ENCODE measurements at regions not wholly inside any gene's neighbourhood (a gene's known extent, or its start where the extent isn't known, plus 50 kb on each side); places are given as distances from the start of the nearest gene placed in this dataset.
A peak's percentile ranks its signal among the peaks of the same experiment; 100 is the strongest.

DNA sequence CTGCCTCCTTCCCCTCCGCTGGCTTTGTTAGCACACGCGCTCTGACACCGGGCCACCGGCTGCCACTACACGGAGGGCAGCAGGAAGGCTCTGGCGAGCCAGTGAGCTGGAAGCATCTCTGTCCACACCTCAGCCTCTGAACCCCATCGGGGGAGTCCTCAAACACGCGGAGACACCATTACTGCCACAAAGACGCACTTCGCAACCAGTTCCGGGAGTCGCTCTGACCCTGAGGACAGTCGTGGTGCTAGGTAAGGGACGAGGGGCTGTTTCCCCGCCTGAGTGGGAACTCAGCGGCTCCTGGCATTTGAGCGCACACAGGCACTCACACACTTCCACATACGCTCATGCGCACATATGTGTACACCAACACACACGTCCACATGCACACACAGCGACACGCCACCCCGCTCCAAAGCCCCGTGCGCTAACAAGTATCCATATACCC is 160.0 kb downstream of the C9orf152 start:
- intact Hi-C loops (cut with DNase I; ENCODE audit: low total_unique reads): no loop called here
- no peak for DNase-seq (ENCODE audit: low spot score in 2 of 2)

DNA sequence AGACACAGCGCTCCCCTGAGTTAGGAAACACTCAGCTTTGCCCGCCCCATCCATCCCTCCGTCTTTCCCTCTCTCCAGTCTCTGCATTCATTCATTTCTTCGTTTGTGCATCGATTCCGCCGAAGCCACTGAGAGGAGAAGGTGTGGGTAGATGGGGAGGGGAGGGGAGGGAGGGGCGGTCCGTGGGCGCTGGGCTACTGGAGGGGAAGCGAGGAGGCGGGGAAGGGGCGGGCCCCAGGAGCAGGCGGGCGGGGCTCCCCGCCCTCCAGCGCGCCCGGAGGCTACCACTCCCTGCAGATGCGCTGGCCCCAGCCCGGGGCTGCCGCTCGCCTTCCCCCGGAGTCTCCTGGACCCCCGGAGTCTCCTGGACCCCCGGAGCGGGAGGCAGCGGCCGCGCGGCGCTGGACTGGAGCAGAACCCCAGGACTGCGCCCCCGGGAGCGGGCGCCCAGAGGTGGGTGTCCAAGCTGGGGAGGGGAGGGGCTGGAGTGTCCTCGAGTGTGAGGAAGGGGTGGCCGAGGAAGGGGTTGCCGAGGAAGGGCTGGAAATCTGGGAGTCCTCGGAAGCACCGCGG is 159.5 kb downstream of the C9orf152 start:
- H3K4me1 ChIP-seq: no peaks in the 10 kb centered on the region
- H3K4me3 ChIP-seq: peak overlapping the region; percentile 67 to 83 (median 71)
- no peaks in the 10 kb centered on the region for H3K9me3 ChIP-seq
- H3K27ac ChIP-seq: peak overlapping the region; percentile 71 to 87
- no peaks in the 10 kb centered on the region for H3K36me3 ChIP-seq
- peak in 1 of 2 donors; percentile 26 for DNase-seq (ENCODE audit: low spot score in 2 of 2)
- intact Hi-C loops (cut with DNase I; ENCODE audit: low total_unique reads): no loop called here
- TF ChIP-seq, protein P1, sequence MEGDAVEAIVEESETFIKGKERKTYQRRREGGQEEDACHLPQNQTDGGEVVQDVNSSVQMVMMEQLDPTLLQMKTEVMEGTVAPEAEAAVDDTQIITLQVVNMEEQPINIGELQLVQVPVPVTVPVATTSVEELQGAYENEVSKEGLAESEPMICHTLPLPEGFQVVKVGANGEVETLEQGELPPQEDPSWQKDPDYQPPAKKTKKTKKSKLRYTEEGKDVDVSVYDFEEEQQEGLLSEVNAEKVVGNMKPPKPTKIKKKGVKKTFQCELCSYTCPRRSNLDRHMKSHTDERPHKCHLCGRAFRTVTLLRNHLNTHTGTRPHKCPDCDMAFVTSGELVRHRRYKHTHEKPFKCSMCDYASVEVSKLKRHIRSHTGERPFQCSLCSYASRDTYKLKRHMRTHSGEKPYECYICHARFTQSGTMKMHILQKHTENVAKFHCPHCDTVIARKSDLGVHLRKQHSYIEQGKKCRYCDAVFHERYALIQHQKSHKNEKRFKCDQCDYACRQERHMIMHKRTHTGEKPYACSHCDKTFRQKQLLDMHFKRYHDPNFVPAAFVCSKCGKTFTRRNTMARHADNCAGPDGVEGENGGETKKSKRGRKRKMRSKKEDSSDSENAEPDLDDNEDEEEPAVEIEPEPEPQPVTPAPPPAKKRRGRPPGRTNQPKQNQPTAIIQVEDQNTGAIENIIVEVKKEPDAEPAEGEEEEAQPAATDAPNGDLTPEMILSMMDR (IDR thresholded peaks at IDR 0.05): no peak
- no peak for TF ChIP-seq POLR2A (IDR thresholded peaks at IDR 0.05)
- TF ChIP-seq POLR2AphosphoS5 (IDR thresholded peaks at IDR 0.05): no peak
- H3K27me3 ChIP-seq: no peaks in the 10 kb centered on the region

More for the DNA sequence above, 160.0 kb downstream of the C9orf152 start:
- TF ChIP-seq, protein P1 (IDR thresholded peaks at IDR 0.05): no peak
- TF ChIP-seq POLR2A (IDR thresholded peaks at IDR 0.05) (no peak), POLR2AphosphoS5 (IDR thresholded peaks at IDR 0.05) (no peak)
- no peaks in the 10 kb centered on the region for H3K9me3 ChIP-seq
- no peaks in the 10 kb centered on the region for H3K4me1 ChIP-seq
- H3K27ac ChIP-seq: peak overlapping the region in 1 of 2 donors; percentile 87
- no peaks in the 10 kb centered on the region for H3K27me3 ChIP-seq
- H3K4me3 ChIP-seq: peak overlapping the region; percentile 67 to 83 (median 71)
- H3K36me3 ChIP-seq: no peaks in the 10 kb centered on the region

DNA sequence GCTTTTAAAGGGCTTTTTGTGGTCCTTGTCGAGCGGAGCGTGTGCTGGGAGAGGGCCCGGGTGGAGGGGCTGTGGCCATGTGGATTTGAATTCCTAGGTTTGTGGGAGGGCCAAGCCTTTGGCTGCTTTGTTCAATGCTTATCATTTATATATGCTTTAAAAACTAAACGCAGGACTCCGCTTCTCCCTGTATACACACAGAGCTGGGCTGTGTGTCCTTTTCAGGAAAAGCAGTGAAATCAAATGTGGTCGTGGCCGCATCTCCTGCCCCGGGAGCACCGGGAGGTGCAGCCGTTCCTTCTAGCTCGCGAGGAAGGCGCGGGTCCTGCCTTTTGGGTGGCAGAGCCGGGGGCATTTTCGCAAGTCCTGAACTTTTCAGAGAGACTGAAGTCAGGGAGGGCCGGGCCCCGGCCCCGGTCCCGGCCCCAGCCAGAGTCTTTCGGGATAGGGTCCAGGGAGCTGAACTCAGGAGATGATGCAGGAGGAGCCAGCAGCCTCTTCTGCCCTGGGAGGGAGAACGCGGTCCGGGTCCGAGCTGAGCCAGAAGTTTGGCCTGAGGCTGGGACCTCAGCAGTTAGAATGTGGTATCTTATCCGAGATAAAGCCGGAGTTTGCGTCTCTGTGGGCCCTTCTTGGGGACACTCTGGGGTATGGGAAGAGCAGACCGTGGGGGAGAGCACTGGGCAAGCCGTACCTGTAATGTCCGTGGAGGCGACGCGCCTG is 158.8 kb downstream of the C9orf152 start:
- TF ChIP-seq POLR2AphosphoS5 (IDR thresholded peaks at IDR 0.05) (no peak), POLR2A (IDR thresholded peaks at IDR 0.05) (no peak)
- TF ChIP-seq, protein P1 (IDR thresholded peaks at IDR 0.05): no peak
- no peaks in the 10 kb centered on the region for H3K9me3 ChIP-seq
- no peaks in the 10 kb centered on the region for H3K27me3 ChIP-seq
- DNase-seq (ENCODE audit: low spot score in 2 of 2): no peak
- H3K36me3 ChIP-seq: no peaks in the 10 kb centered on the region
- H3K27ac ChIP-seq: peak overlapping the region; percentile 71 to 87
- no peaks in the 10 kb centered on the region for H3K4me1 ChIP-seq
- H3K4me3 ChIP-seq: peak overlapping the region; percentile 67 to 83 (median 71)
- intact Hi-C loops (cut with DNase I; ENCODE audit: low total_unique reads): no loop called here

DNA sequence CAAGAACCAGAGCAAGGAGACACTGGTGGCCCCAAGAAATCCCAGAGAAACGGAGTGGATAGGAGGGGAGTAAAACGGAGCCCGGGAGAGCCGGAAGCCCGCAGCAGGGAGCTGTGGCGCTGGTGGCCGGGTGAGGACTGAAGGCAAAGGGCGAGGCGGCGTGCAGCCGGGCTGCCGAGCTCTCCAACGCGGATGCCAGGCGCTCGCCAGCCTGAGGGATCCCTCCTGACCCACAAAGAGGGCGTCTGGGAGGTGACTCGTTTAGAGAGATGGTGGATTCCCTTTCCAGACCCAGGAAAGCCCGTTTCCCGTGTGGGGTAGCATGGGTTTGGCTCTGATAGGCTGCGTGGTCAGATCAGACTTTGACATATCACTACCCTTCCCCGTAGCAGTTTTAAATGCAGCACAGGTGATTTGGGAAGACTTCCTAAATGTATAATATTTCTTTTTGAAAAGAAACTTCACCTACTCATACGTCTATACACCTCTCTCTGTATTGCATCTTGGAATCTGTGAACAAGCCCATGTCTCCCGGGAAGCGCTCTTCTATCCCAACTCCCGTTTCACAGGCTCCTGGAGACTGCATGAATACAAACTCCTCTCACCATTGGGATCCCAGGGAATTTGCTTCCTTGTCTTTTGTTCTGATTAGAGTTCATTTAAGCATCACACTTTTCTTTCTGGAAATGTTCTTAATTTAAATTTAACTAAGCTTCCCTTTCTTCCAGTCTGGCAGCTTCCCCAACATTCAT is 158.1 kb downstream of the C9orf152 start:
- Histone ChIP-seq H3K9me3 (no peaks in the 10 kb centered on the region), H3K27me3 (no peaks in the 10 kb centered on the region), H3K4me3 (peak overlapping the region; percentile 67 to 83 (median 71)), H3K27ac (peak overlapping the region; percentile 71 to 87), H3K36me3 (no peaks in the 10 kb centered on the region), H3K4me1 (no peaks in the 10 kb centered on the region)
- intact Hi-C loops (cut with DNase I; ENCODE audit: low total_unique reads): no loop called here
- TF ChIP-seq POLR2AphosphoS5 (IDR thresholded peaks at IDR 0.05) (no peak), POLR2A (IDR thresholded peaks at IDR 0.05) (no peak)
- TF ChIP-seq, protein P1 (IDR thresholded peaks at IDR 0.05): no peak
- DNase-seq (ENCODE audit: low spot score in 2 of 2): no peak
